ENCODE measurements at regions not wholly inside any gene's neighbourhood (a gene's known extent, or its start where the extent isn't known, plus 50 kb on each side); places are given as distances from the start of the nearest gene placed in this dataset.

- TF ChIP-seq CTCF (IDR thresholded peaks at IDR 0.05; ENCODE audit: insufficient read depth, low read depth, low read length, missing control alignments): no peak
- no peak overlapping the region for H3K4me3 ChIP-seq (ENCODE audit: low read length)
Observed at GRCh38 chr22:48496987-48497650, 1330.6 kb downstream of the BRD1 start.

GRCh38 chr22:48496226-48496845 is 1331.3 kb downstream of the BRD1 start:
- no peak for DNase-seq (ENCODE audit: low read depth)
- no peak overlapping the region for H3K4me3 ChIP-seq (ENCODE audit: low read length)
- TF ChIP-seq CTCF (IDR thresholded peaks at IDR 0.05; ENCODE audit: insufficient read depth, low read depth, low read length, missing control alignments): no peak

More at GRCh38 chr22:48496987-48497650, 1330.6 kb downstream of the BRD1 start:
- DNase-seq (ENCODE audit: low read depth): no peak

- no peak for TF ChIP-seq CTCF (IDR thresholded peaks at IDR 0.05; ENCODE audit: insufficient read depth, low read depth, low read length, missing control alignments)
- H3K4me3 ChIP-seq (ENCODE audit: low read length): no peak overlapping the region
- no peak for DNase-seq (ENCODE audit: low read depth)
Observed at GRCh38 chr22:48495751-48496080, 1332.0 kb downstream of the BRD1 start.

- DNase-seq (ENCODE audit: low read depth): no peak
- no peak for TF ChIP-seq CTCF (IDR thresholded peaks at IDR 0.05; ENCODE audit: insufficient read depth, low read depth, low read length, missing control alignments)
- no peak overlapping the region for H3K4me3 ChIP-seq (ENCODE audit: low read length)
Observed at GRCh38 chr22:48494968-48495750, 1332.5 kb downstream of the BRD1 start.

GRCh38 chr22:48494256-48494967 is 1333.3 kb downstream of the BRD1 start:
- TF ChIP-seq CTCF (IDR thresholded peaks at IDR 0.05; ENCODE audit: insufficient read depth, low read depth, low read length, missing control alignments): no peak
- DNase-seq (ENCODE audit: low read depth): no peak
- no peak overlapping the region for H3K4me3 ChIP-seq (ENCODE audit: low read length)

GRCh38 chr22:48493733-48494132 is 1333.9 kb downstream of the BRD1 start:
- no peak for TF ChIP-seq CTCF (IDR thresholded peaks at IDR 0.05; ENCODE audit: insufficient read depth, low read depth, low read length, missing control alignments)
- DNase-seq (ENCODE audit: low read depth): no peak
- H3K4me3 ChIP-seq (ENCODE audit: low read length): no peak overlapping the region

All from epithelial cell of esophagus (primary cell).